SK-N-SH (cell line): ENCODE measurements at regions not wholly inside any gene's neighbourhood (a gene's known extent, or its start where the extent isn't known, plus 50 kb on each side); places are given as distances from the start of the nearest gene placed in this dataset.

Source experiments
- CTCF ChIA-PET: fragments of 300-600, 350-600 bp; formaldehyde crosslinking; extraction: SDS; loops from one replicate; lab custom pipeline; 2021; lab: Yijun Ruan, JAX
- POLR2A ChIA-PET: fragments of 350-600 bp; sonication (Branson Sonifier 250); formaldehyde crosslinking; extraction: SDS; loops from one replicate; lab custom pipeline; 2020; ENCODE audit warnings: antibody characterized with exemption, inconsistent platforms; lab: Yijun Ruan, JAX
- DNase-seq: peaks from one replicate; pipeline ENCODE4 v3.0.0; 2012
- H2AFZ ChIP-seq: fragments of 200-600 bp; sonication (generic); 2 replicates; pipeline ENCODE4 v1.8.1; 2016; ENCODE audit warnings: antibody characterized with exemption, mild to moderate bottlenecking, low read depth
- H3F3A ChIP-seq: fragments of 200-600 bp; sonication (generic); replicated peaks from 2 replicates; pipeline ENCODE3; 2016; ENCODE audit warnings: antibody characterized with exemption, mild to moderate bottlenecking; ENCODE audit not compliant: insufficient read depth
- H3K27ac ChIP-seq, 2 experiments: fragments of 200-500 bp in 1 of 2; fragments of 200-600 bp in 1 of 2; sonication (Bioruptor generic) in 1 of 2; sonication (generic), shearing (Covaris generic) in 1 of 2; 2 replicates each; pipeline versions ENCODE4 v1.5.1 to v1.6.1; 2014 to 2016; ENCODE audit warnings: low read depth in 2 of 2, inconsistent platforms in 1 of 2, low read length in 1 of 2, mild to moderate bottlenecking in 1 of 2, mixed read lengths in 1 of 2
- H3K27me3 ChIP-seq: fragments of 200-600 bp; sonication (generic), shearing (Covaris generic); 2 replicates; pipeline ENCODE4 v1.6.1; 2016; ENCODE audit warnings: mixed run types; ENCODE audit not compliant: insufficient read depth
- H3K36me3 ChIP-seq, 2 experiments: fragments of 200-500 bp in 1 of 2; fragments of 200-600 bp in 1 of 2; sonication (Bioruptor generic) in 1 of 2; sonication (generic) in 1 of 2; replicated peaks in 1 of 2; 2 replicates each; pipeline versions ENCODE3 to v1.5.1; 2014 to 2016; ENCODE audit warnings: low read length in 1 of 2, mild to moderate bottlenecking in 1 of 2; ENCODE audit not compliant: insufficient read depth in 2 of 2, control insufficient read depth in 1 of 2
- H3K4me1 ChIP-seq, 2 experiments: fragments of 200-500 bp in 1 of 2; fragments of 200-600 bp in 1 of 2; sonication (Bioruptor generic) in 1 of 2; sonication (generic), shearing (Covaris generic) in 1 of 2; 2 replicates each; pipeline versions ENCODE4 v1.5.1 to v1.6.1; 2014 to 2016; ENCODE audit warnings: low read depth in 1 of 2, low read length in 1 of 2, mixed run types in 1 of 2; ENCODE audit not compliant: insufficient read depth in 2 of 2, control insufficient read depth in 1 of 2
- H3K4me2 ChIP-seq: fragments of 200-600 bp; sonication (generic), shearing (Covaris generic); 2 replicates; pipeline ENCODE4 v1.6.1; 2017; ENCODE audit warnings: mixed run types
- H3K4me3 ChIP-seq, 2 experiments: fragments of 200-500 bp in 1 of 2; fragments of 200-600 bp in 1 of 2; sonication (Bioruptor generic) in 1 of 2; sonication (generic), shearing (Covaris generic) in 1 of 2; 2 replicates each; pipeline versions ENCODE4 v1.5.1 to v1.8.1; 2014 to 2016; ENCODE audit warnings: low read depth in 2 of 2, inconsistent platforms in 1 of 2, low read length in 1 of 2, mild to moderate bottlenecking in 1 of 2, mixed read lengths in 1 of 2, moderate library complexity in 1 of 2
- H3K79me2 ChIP-seq: fragments of 200-600 bp; sonication (generic); 2 replicates; pipeline ENCODE4 v1.8.1; 2017; ENCODE audit warnings: mild to moderate bottlenecking; ENCODE audit not compliant: insufficient read depth
- H3K9ac ChIP-seq: fragments of 200-600 bp; sonication (generic); 2 replicates; pipeline ENCODE4 v1.6.1; 2017; ENCODE audit warnings: mixed run types
- H3K9me2 ChIP-seq: fragments of 200-600 bp; sonication (generic); 2 replicates; pipeline ENCODE4 v1.6.1; 2017; ENCODE audit warnings: mixed run types
- H3K9me3 ChIP-seq: fragments of 200-600 bp; sonication (generic); 2 replicates; pipeline ENCODE4 v1.6.1; 2017; ENCODE audit warnings: mixed run types, mild to moderate bottlenecking, moderate library complexity
- H4K20me1 ChIP-seq: fragments of 200-600 bp; sonication (generic); 2 replicates; pipeline ENCODE4 v1.6.1; 2017; ENCODE audit warnings: mild to moderate bottlenecking, mixed run types; ENCODE audit not compliant: insufficient read depth
- ELF1 ChIP-seq: IDR thresholded peaks from 2 replicates; pipeline ENCODE4 v1.4.0; 2012
- EP300 ChIP-seq, 2 experiments: IDR thresholded peaks; 2 replicates each; pipeline versions ENCODE4 v1.4.0 to v1.6.1; 2012; ENCODE audit warnings: borderline replicate concordance in 1 of 2, low read depth in 1 of 2, low read length in 1 of 2
- EZH2phosphoT487 ChIP-seq: fragments of 200-600 bp; sonication (generic); IDR thresholded peaks from 2 replicates; pipeline ENCODE4 v1.6.1; 2017; ENCODE audit warnings: low read depth, mixed run types, mild to moderate bottlenecking, antibody characterized with exemption, moderate library complexity, borderline replicate concordance
- FOXM1 ChIP-seq: IDR thresholded peaks from 2 replicates; pipeline ENCODE4 v1.4.0; 2012; ENCODE audit warnings: low read depth, mild to moderate bottlenecking
- JUND ChIP-seq: IDR thresholded peaks from 2 replicates; pipeline ENCODE4 v1.4.0; 2012
- MEF2A ChIP-seq: IDR thresholded peaks from 2 replicates; pipeline ENCODE4 v1.4.0; 2012; ENCODE audit warnings: low read depth, borderline replicate concordance
- NFIC ChIP-seq: IDR thresholded peaks from 2 replicates; pipeline ENCODE4 v1.4.0; 2012; ENCODE audit warnings: borderline replicate concordance
- RAD21 ChIP-seq: IDR thresholded peaks from 2 replicates; pipeline ENCODE4 v1.6.1; 2012; ENCODE audit warnings: mild to moderate bottlenecking, low read length
- RFX5 ChIP-seq: IDR thresholded peaks from 2 replicates; pipeline ENCODE4 v1.6.1; 2012; ENCODE audit warnings: mild to moderate bottlenecking, improper control_type of control experiment, low read length
- SMC3 ChIP-seq: IDR thresholded peaks from 2 replicates; pipeline ENCODE4 v1.6.1; 2012; ENCODE audit warnings: low read depth, low read length, improper control_type of control experiment
- TCF12 ChIP-seq: IDR thresholded peaks from 2 replicates; pipeline ENCODE4 v1.4.0; 2012
- TEAD4 ChIP-seq: IDR thresholded peaks from 2 replicates; pipeline ENCODE4 v1.4.0; 2012; ENCODE audit warnings: mild to moderate bottlenecking, borderline replicate concordance; ENCODE audit not compliant: insufficient read depth
- WGBS: methylation state at CpG from one replicate; pipeline ENCODE4 v1.1.6; 2017; ENCODE audit warnings: low lambda C conversion rate; 5-methylcytosine and 5-hydroxymethylcytosine counted together
- TF ChIP-seq, protein P1 (sequence below): fragments of 200-600 bp; sonication (generic); IDR thresholded peaks from 2 replicates; pipeline ENCODE4 v1.6.1; 2017; ENCODE audit warnings: antibody characterized with exemption, mild to moderate bottlenecking, moderate library complexity
- TF ChIP-seq, protein P2 (sequence below): IDR thresholded peaks from 2 replicates; pipeline ENCODE4 v1.4.0; 2012; ENCODE audit warnings: low read depth, borderline replicate concordance
- TF ChIP-seq, protein P3 (sequence below): IDR thresholded peaks from 2 replicates; pipeline ENCODE4 v1.4.0; 2012; ENCODE audit warnings: low read depth, borderline replicate concordance

DNA sequence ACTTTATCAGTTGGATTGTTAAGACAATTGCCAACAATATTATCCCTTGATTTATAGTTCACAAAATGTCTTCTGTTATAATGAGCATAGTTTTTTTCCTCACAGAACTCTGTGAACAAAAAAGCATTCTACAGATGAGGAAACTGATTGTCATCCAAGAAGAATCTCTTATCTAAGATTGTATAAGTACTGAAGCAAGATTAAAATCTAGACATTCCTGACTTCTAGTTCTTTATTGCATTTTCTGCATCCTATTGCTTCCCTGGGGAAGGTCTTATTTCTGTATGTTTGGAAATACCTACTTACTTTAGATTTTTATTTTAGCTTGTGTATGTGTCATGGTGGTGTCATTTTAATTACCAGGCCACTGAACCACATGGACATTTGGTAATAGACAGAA, 884.9 kb upstream of the WWC1 start:
- Histone ChIP-seq H3K36me3 (no peaks in the 10 kb centered on the region), H3K27ac (no peak overlapping the region), H2AFZ (no peak overlapping the region), H3F3A (no peaks in the 10 kb centered on the region), H3K4me3 (no peak overlapping the region), H3K9me3 (no peaks in the 10 kb centered on the region), H4K20me1 (no peaks in the 10 kb centered on the region), H3K79me2 (no peaks in the 10 kb centered on the region), H3K4me2 (no peak overlapping the region), H3K9me2 (no peaks in the 10 kb centered on the region), H3K27me3 (no peaks in the 10 kb centered on the region), H3K4me1 (no peaks in the 10 kb centered on the region; a peak in 1 of 4 replicates), H3K9ac (no peak overlapping the region)
- ChIA-PET POLR2A (no interaction called here), CTCF (no interaction called here)
- DNase-seq = no peak
- TF ChIP-seq JUND (no peak), FOXM1 (no peak), RAD21 (no peak), TEAD4 (no peak), RFX5 (no peak), EZH2phosphoT487 (no peak), ELF1 (no peak), SMC3 (no peak), TCF12 (no peak)
- TF ChIP-seq, protein P1, sequence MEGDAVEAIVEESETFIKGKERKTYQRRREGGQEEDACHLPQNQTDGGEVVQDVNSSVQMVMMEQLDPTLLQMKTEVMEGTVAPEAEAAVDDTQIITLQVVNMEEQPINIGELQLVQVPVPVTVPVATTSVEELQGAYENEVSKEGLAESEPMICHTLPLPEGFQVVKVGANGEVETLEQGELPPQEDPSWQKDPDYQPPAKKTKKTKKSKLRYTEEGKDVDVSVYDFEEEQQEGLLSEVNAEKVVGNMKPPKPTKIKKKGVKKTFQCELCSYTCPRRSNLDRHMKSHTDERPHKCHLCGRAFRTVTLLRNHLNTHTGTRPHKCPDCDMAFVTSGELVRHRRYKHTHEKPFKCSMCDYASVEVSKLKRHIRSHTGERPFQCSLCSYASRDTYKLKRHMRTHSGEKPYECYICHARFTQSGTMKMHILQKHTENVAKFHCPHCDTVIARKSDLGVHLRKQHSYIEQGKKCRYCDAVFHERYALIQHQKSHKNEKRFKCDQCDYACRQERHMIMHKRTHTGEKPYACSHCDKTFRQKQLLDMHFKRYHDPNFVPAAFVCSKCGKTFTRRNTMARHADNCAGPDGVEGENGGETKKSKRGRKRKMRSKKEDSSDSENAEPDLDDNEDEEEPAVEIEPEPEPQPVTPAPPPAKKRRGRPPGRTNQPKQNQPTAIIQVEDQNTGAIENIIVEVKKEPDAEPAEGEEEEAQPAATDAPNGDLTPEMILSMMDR = no peak
- TF ChIP-seq, protein P2, sequence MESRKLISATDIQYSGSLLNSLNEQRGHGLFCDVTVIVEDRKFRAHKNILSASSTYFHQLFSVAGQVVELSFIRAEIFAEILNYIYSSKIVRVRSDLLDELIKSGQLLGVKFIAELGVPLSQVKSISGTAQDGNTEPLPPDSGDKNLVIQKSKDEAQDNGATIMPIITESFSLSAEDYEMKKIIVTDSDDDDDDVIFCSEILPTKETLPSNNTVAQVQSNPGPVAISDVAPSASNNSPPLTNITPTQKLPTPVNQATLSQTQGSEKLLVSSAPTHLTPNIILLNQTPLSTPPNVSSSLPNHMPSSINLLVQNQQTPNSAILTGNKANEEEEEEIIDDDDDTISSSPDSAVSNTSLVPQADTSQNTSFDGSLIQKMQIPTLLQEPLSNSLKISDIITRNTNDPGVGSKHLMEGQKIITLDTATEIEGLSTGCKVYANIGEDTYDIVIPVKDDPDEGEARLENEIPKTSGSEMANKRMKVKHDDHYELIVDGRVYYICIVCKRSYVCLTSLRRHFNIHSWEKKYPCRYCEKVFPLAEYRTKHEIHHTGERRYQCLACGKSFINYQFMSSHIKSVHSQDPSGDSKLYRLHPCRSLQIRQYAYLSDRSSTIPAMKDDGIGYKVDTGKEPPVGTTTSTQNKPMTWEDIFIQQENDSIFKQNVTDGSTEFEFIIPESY = no peak
- TF ChIP-seq, protein P3, sequence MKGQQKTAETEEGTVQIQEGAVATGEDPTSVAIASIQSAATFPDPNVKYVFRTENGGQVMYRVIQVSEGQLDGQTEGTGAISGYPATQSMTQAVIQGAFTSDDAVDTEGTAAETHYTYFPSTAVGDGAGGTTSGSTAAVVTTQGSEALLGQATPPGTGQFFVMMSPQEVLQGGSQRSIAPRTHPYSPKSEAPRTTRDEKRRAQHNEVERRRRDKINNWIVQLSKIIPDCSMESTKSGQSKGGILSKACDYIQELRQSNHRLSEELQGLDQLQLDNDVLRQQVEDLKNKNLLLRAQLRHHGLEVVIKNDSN = no peak

DNA sequence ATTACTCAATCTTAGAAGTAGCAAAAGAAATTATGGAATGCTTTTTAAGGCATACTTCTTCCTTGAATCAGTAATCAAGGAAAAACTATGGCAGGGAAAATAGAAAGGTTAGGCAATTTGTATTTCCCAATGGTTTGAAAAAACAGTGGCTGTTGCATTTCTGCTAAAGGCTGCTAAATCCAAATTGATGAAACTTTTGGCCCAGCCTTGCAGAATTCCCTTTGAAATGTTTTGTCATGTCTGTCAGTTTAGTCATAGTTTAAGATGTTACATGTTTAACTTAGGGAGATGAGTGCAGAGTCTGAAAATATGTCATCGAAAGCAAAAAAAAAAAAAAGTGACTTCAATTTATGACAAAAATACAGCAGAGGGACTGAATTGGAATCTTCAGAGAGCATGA, 878.9 kb upstream of the WWC1 start:
- no peak for DNase-seq
- POLR2A ChIA-PET = no interaction called here
- H4K20me1 ChIP-seq = no peaks in the 10 kb centered on the region
- peaks cover 0 to 5% of the 10 kb centered on the region in 2 experiments; a peak in 2 of 4 replicates for H3K4me1 ChIP-seq
- no peak overlapping the region for H3K27ac ChIP-seq
- H2AFZ ChIP-seq = no peak overlapping the region
- H3K4me2 ChIP-seq = no peak overlapping the region
- H3K79me2 ChIP-seq = no peaks in the 10 kb centered on the region
- no peak overlapping the region for H3K4me3 ChIP-seq
- CTCF ChIA-PET = no interaction called here
- H3F3A ChIP-seq = no peaks in the 10 kb centered on the region
- no peaks in the 10 kb centered on the region for H3K9me3 ChIP-seq
- TF ChIP-seq MEF2A (no peak), NFIC (no peak), EP300 (IDR thresholded peaks at IDR 0.05; ENCODE audit: borderline replicate concordance in 1 of 2, low read depth in 1 of 2, low read length in 1 of 2) (no peak), TCF12 (no peak)
- TF ChIP-seq, protein P1 = no peak
- H3K9ac ChIP-seq = no peak overlapping the region
- no peaks in the 10 kb centered on the region for H3K36me3 ChIP-seq
- H3K27me3 ChIP-seq = no peaks in the 10 kb centered on the region
- no peaks in the 10 kb centered on the region for H3K9me2 ChIP-seq
- 42% methylated on average over 1 of the region's 1 CpG for WGBS
